HepG2 (cell line): ENCODE measurements at regions not wholly inside any gene's neighbourhood (a gene's known extent, or its start where the extent isn't known, plus 50 kb on each side); places are given as distances from the start of the nearest gene placed in this dataset.

Source experiments
- ATAC-seq: fragments of 200-7000 bp; cut with Tn5 transposase; 3 replicates; pipeline ENCODE4 v1.9.1; 2020; ENCODE audit warnings: mild to moderate bottlenecking, moderate library complexity
- BruUV-seq: library from RNA; stranded (reverse); fragments of 400-500 nt; replicated peaks from 2 replicates; lab custom pipeline; 2021; lab: Mats Ljungman, UMichigan
- CTCF ChIA-PET: fragments of 300-600 bp; formaldehyde crosslinking; extraction: SDS; loops from one replicate; lab custom pipeline; 2021; ENCODE audit warnings: low total read pairs, inconsistent platforms, low intra/inter-chr PET ratio; lab: Yijun Ruan, JAX
- POLR2A ChIA-PET: fragments of 350-600 bp; sonication (Branson Sonifier 250); formaldehyde crosslinking; loops from one replicate; lab custom pipeline; 2020; ENCODE audit warnings: antibody characterized with exemption, inconsistent platforms; lab: Yijun Ruan, JAX
- DNase-seq: peaks from one replicate; pipeline ENCODE4 v3.0.0-alpha.2; 2015; ENCODE audit warnings: low spot score
- FAIRE-seq: peaks from 3 replicates; lab custom pipeline; 2011; peaks lifted over from hg19 to GRCh38; lab: Jason Lieb, UNC
- H2AFZ ChIP-seq: one replicate; pipeline ENCODE4 v1.6.1; 2011; ENCODE audit warnings: low read length, inconsistent platforms
- H3K27ac ChIP-seq: fragments of 300-600 bp; 3 replicates; pipeline ENCODE4 v1.8.0; 2011; ENCODE audit warnings: mixed run types, mild to moderate bottlenecking, mixed read lengths, low read length, inconsistent platforms; ENCODE audit not compliant: insufficient read depth; ENCODE audit errors: extremely low read length
- H3K27me3 ChIP-seq, 2 experiments: fragments of 200-600 bp in 1 of 2; 2 replicates in 1 of 2; 3 replicates in 1 of 2; pipeline versions ENCODE4 v1.6.0 to v1.8.0; 2011; ENCODE audit warnings: low read length in 2 of 2, mild to moderate bottlenecking in 2 of 2, moderate library complexity in 2 of 2, inconsistent platforms in 1 of 2; ENCODE audit not compliant: insufficient read depth in 2 of 2, control insufficient read depth in 1 of 2
- H3K36me3 ChIP-seq, 2 experiments: fragments of 200-600 bp in 1 of 2; replicated peaks in 1 of 2; 2 replicates in 1 of 2; 3 replicates in 1 of 2; pipeline versions ENCODE4 v1.5.1 to v1.8.0; 2011; ENCODE audit warnings: low read length in 2 of 2, inconsistent platforms in 1 of 2; ENCODE audit not compliant: insufficient read depth in 2 of 2, control insufficient read depth in 1 of 2
- H3K4me1 ChIP-seq: 2 replicates; pipeline ENCODE4 v1.5.1; 2012; ENCODE audit warnings: low read length, inconsistent platforms; ENCODE audit not compliant: insufficient read depth
- H3K4me2 ChIP-seq: 2 replicates; pipeline ENCODE4 v1.6.0; 2011; ENCODE audit warnings: low read depth, low read length, inconsistent platforms
- H3K4me3 ChIP-seq, 3 experiments: fragments of 200-600 bp in 1 of 3; sonication (generic), shearing (Covaris generic) in 1 of 3; replicated peaks in 1 of 3; 2 replicates each; pipeline ENCODE4 v1.5.1; 2011 to 2016; ENCODE audit warnings: low read length in 3 of 3, inconsistent platforms in 2 of 3, low read depth in 2 of 3, mild to moderate bottlenecking in 2 of 3, control low read depth in 1 of 3, mixed read lengths in 1 of 3; ENCODE audit not compliant: insufficient read depth in 1 of 3
- H3K79me2 ChIP-seq: one replicate; pipeline ENCODE4 v1.6.1; 2011; ENCODE audit warnings: low read length, inconsistent platforms; ENCODE audit not compliant: insufficient read depth
- H3K9ac ChIP-seq: 2 replicates; pipeline ENCODE4 v1.6.0; 2011; ENCODE audit warnings: mild to moderate bottlenecking, low read depth, low read length, inconsistent platforms; ENCODE audit not compliant: insufficient read depth
- H3K9me3 ChIP-seq: 2 replicates; pipeline ENCODE4 v1.5.1; 2012; ENCODE audit warnings: mild to moderate bottlenecking, low read length
- H4K20me1 ChIP-seq: 2 replicates; pipeline ENCODE4 v1.6.0; 2011; ENCODE audit warnings: inconsistent platforms, mild to moderate bottlenecking, low read length, moderate library complexity; ENCODE audit not compliant: insufficient read depth
- KLF12 ChIP-seq: sonication (generic); formaldehyde crosslinking; IDR thresholded peaks from 2 replicates; pipeline ENCODE4 v1.4.0; 2020; ENCODE audit warnings: missing genetic modification reagents, borderline replicate concordance
- NAIF1 ChIP-seq: sonication (generic); formaldehyde crosslinking; IDR thresholded peaks from 2 replicates; pipeline ENCODE4 v1.5.0; 2020; ENCODE audit warnings: mild to moderate bottlenecking, missing genetic modification reagents, borderline replicate concordance
- PAX8 ChIP-seq: sonication (generic); formaldehyde crosslinking; IDR thresholded peaks from 2 replicates; pipeline ENCODE4 v1.8.0; 2022; ENCODE audit warnings: mild to moderate bottlenecking, missing genetic modification reagents, borderline replicate concordance
- PRDM10 ChIP-seq: sonication (generic); formaldehyde crosslinking; IDR thresholded peaks from 2 replicates; pipeline ENCODE4 v1.4.0; 2020; ENCODE audit warnings: low read depth, missing genetic modification reagents
- RFXANK ChIP-seq: IDR thresholded peaks from 2 replicates; pipeline ENCODE4 v1.6.1; 2016
- ZNF329 ChIP-seq: sonication (generic); formaldehyde crosslinking; IDR thresholded peaks from 2 replicates; pipeline ENCODE4 v1.9.0; 2021; ENCODE audit warnings: low read depth, mild to moderate bottlenecking, missing genetic modification reagents
- ZNF710 ChIP-seq: sonication (generic); formaldehyde crosslinking; IDR thresholded peaks from 2 replicates; pipeline ENCODE4 v1.5.0; 2020; ENCODE audit warnings: mild to moderate bottlenecking, missing genetic modification reagents, borderline replicate concordance
- ZNF770 ChIP-seq: sonication (generic); formaldehyde crosslinking; IDR thresholded peaks from 2 replicates; pipeline ENCODE4 v1.5.0; 2020; ENCODE audit warnings: mild to moderate bottlenecking, missing genetic modification reagents
- ZNF777 ChIP-seq: sonication (generic); formaldehyde crosslinking; IDR thresholded peaks from 2 replicates; pipeline ENCODE4 v1.4.0; 2020; ENCODE audit warnings: missing genetic modification reagents
- ZNF83 ChIP-seq: sonication (generic); formaldehyde crosslinking; IDR thresholded peaks from 2 replicates; pipeline ENCODE4 v1.4.0; 2020; ENCODE audit warnings: missing genetic modification reagents, mild to moderate bottlenecking, borderline replicate concordance
- WGBS: methylation state at CpG from one replicate; pipeline ENCODE4 v1.1.6; 2017; ENCODE audit warnings: low lambda C conversion rate; 5-methylcytosine and 5-hydroxymethylcytosine counted together
- in situ Hi-C: cut with HindIII; loops from 2 replicates; pipeline ENCODE4 v1.10.0; 2017; ENCODE audit warnings: low pct_unique_long_range_greater_than_20kb; ENCODE audit not compliant: extremely low pct_ligation_motif_present
- intact Hi-C: fragments of 100-400 bp; cut with micrococcal nuclease; formaldehyde crosslinking; loops from one replicate; pipeline ENCODE4 v1.10.0; 2022; ENCODE audit not compliant: unreplicated experiment

- TF ChIP-seq ZNF710 (CRISPR knock-in tag) (no peak), RFXANK (CRISPR knock-in tag) (no peak), ZNF329 (CRISPR knock-in tag) (no peak)
Observed at GRCh38 chr12:127271776-127272175, 995.2 kb upstream of the TMEM132C start (continued).

- in situ Hi-C loops: no loop called here
- TF ChIP-seq ZNF83 (no peak), NAIF1 (no peak), PAX8 (no peak), PRDM10 (CRISPR knock-in tag) (no peak), ZNF770 (CRISPR knock-in tag) (no peak), KLF12 (CRISPR knock-in tag) (no peak), ZNF777 (no peak)
- CTCF ChIA-PET: no interaction called here
- no peak overlapping the region for H3K4me2 ChIP-seq
- H3K4me3 ChIP-seq: no peak overlapping the region
- no peak overlapping the region for H3K9ac ChIP-seq
- FAIRE-seq (no peak), ATAC-seq (no peak), DNase-seq (no peak)
- H4K20me1 ChIP-seq: no peaks in the 10 kb centered on the region
- 9% methylated on average over 1 of the region's 2 CpGs for WGBS
- H3K27me3 ChIP-seq: no peaks in the 10 kb centered on the region
- no peak overlapping the region for H2AFZ ChIP-seq
- no peaks in the 10 kb centered on the region for H3K36me3 ChIP-seq
- POLR2A ChIA-PET: no interaction called here
- no TSS peak for BruUV-seq
- no peaks in the 10 kb centered on the region for H3K79me2 ChIP-seq
- intact Hi-C loops: no loop called here
- H3K9me3 ChIP-seq: no peaks in the 10 kb centered on the region; the same call in 1 of the 2 replicates
- no peak overlapping the region for H3K27ac ChIP-seq
- no peaks in the 10 kb centered on the region for H3K4me1 ChIP-seq
Observed at GRCh38 chr12:127272864-127273263, 994.1 kb upstream of the TMEM132C start.
